GM12878 (cell line): ENCODE measurements at regions not wholly inside any gene's neighbourhood (a gene's known extent, or its start where the extent isn't known, plus 50 kb on each side); places are given as distances from the start of the nearest gene placed in this dataset.
"Not testable (repeated sequence)": the region's sequence is repeated elsewhere in the genome, so short reads cannot be mapped to it uniquely, and the experiment has no call there.

Experiments used
- ATAC-seq: fragments of 200-7000 bp; cut with Tn5 transposase; 3 replicates; pipeline ENCODE4 v1.9.1; 2020; ENCODE audit warnings: mild to moderate bottlenecking, moderate library complexity
- BruUV-seq: library from RNA; stranded (reverse); fragments of 400-500 nt; replicated peaks from 2 replicates; lab custom pipeline; 2021; lab: Mats Ljungman, UMichigan
- CTCF ChIA-PET: fragments of 300-600 bp; sonication (Branson Sonifier 250); formaldehyde crosslinking; extraction: SDS; loops from one replicate; lab custom pipeline; 2021; ENCODE audit warnings: inconsistent platforms; lab: Yijun Ruan, JAX
- POLR2A ChIA-PET: fragments of 350-600 bp; formaldehyde crosslinking; extraction: SDS; loops from one replicate; lab custom pipeline; 2021; ENCODE audit warnings: inconsistent platforms; lab: Charles Lee
- RAD21 ChIA-PET: fragments of 300-600 bp; sonication (Branson Sonifier 250); formaldehyde crosslinking; loops from one replicate; lab custom pipeline; 2023; ENCODE audit warnings: antibody characterized with exemption; ENCODE audit not compliant: unreplicated experiment; lab: Charles Lee
- SMC1A ChIA-PET: fragments of 300-600 bp; sonication (Branson Sonifier 250); formaldehyde crosslinking; loops from one replicate; lab custom pipeline; 2023; ENCODE audit not compliant: unreplicated experiment, uncharacterized antibody; lab: Charles Lee
- DNase-seq: peaks from one replicate; pipeline ENCODE4 v3.0.0-alpha.2; 2011; ENCODE audit warnings: low read depth, low spot score
- FAIRE-seq: peaks from 3 replicates; lab custom pipeline; 2011; peaks lifted over from hg19 to GRCh38; lab: Jason Lieb, UNC
- H2AFZ ChIP-seq: 2 replicates; pipeline ENCODE4 v1.6.0; 2011; ENCODE audit warnings: low read depth, low read length, control low read depth; ENCODE audit not compliant: control insufficient read depth
- H3K27ac ChIP-seq: 2 replicates; pipeline ENCODE4 v1.5.1; 2011; ENCODE audit warnings: control low read depth; ENCODE audit not compliant: control insufficient read depth, insufficient read depth
- H3K27me3 ChIP-seq, 2 experiments: replicated peaks in 1 of 2; 2 replicates each; pipeline versions ENCODE4 v1.6.0 to v1.6.1; 2011; ENCODE audit warnings: low read length in 1 of 2; ENCODE audit not compliant: control insufficient read depth in 2 of 2, insufficient read depth in 2 of 2
- H3K36me3 ChIP-seq, 2 experiments: 2 replicates each; pipeline ENCODE4 v1.5.1; 2011; ENCODE audit warnings: low read length in 1 of 2; ENCODE audit not compliant: control insufficient read depth in 2 of 2, insufficient read depth in 2 of 2
- H3K4me1 ChIP-seq: 2 replicates; pipeline ENCODE4 v1.6.1; 2011; ENCODE audit warnings: mild to moderate bottlenecking, low read length, moderate library complexity, mixed read lengths; ENCODE audit not compliant: control insufficient read depth, insufficient read depth
- H3K4me2 ChIP-seq: 2 replicates; pipeline ENCODE4 v1.6.0; 2011; ENCODE audit warnings: control low read depth; ENCODE audit not compliant: control insufficient read depth, insufficient read depth
- H3K4me3 ChIP-seq: fragments of 200-600 bp; sonication (generic); 2 replicates; pipeline ENCODE4 v1.5.1; 2016
- H3K79me2 ChIP-seq: 2 replicates; pipeline ENCODE4 v1.6.0; 2011; ENCODE audit warnings: low read length; ENCODE audit not compliant: control insufficient read depth, insufficient read depth
- H3K9ac ChIP-seq: 2 replicates; pipeline ENCODE4 v1.8.0; 2011; ENCODE audit warnings: low read length, control low read depth, mixed read lengths; ENCODE audit not compliant: control insufficient read depth, insufficient read depth
- H3K9me3 ChIP-seq: replicated peaks from 3 replicates; pipeline ENCODE4 v1.5.1; 2011; ENCODE audit warnings: mild to moderate bottlenecking, low read length; ENCODE audit not compliant: control insufficient read depth, insufficient read depth
- H4K20me1 ChIP-seq: 2 replicates; pipeline ENCODE4 v1.6.0; 2011; ENCODE audit not compliant: control insufficient read depth, insufficient read depth
- BCL11A ChIP-seq: IDR thresholded peaks from 2 replicates; pipeline ENCODE4 v1.6.1; 2011; ENCODE audit warnings: low read depth, low read length
- CBX5 ChIP-seq: sonication (generic); IDR thresholded peaks from 2 replicates; pipeline ENCODE4 v1.6.1; 2016; ENCODE audit warnings: low read depth, moderate library complexity, mild to moderate bottlenecking, inconsistent platforms
- HDAC2 ChIP-seq: fragments of 200-600 bp; sonication (generic); IDR thresholded peaks from 2 replicates; pipeline ENCODE4 v1.6.1; 2017
- IRF4 ChIP-seq: IDR thresholded peaks from 2 replicates; pipeline ENCODE4 v1.6.1; 2011; ENCODE audit warnings: low read depth, low read length
- NR2C1 ChIP-seq: fragments of 450-650 bp; IDR thresholded peaks from 2 replicates; pipeline ENCODE4 v1.6.1; 2017; ENCODE audit warnings: antibody characterized with exemption, mild to moderate bottlenecking, moderate library complexity
- POU2F2 ChIP-seq: IDR thresholded peaks from 3 replicates; pipeline ENCODE4 v1.6.1; 2011; ENCODE audit warnings: low read depth, mild to moderate bottlenecking, low read length, borderline replicate concordance
- RB1 ChIP-seq: fragments of 450-650 bp; formaldehyde crosslinking; IDR thresholded peaks from 2 replicates; pipeline ENCODE4 v1.6.1; 2017; ENCODE audit warnings: mild to moderate bottlenecking, borderline replicate concordance
- SMARCA5 ChIP-seq: fragments of 450-650 bp; IDR thresholded peaks from 2 replicates; pipeline ENCODE4 v1.6.1; 2017; ENCODE audit warnings: mild to moderate bottlenecking
- SREBF1 ChIP-seq: IDR thresholded peaks from 2 replicates; pipeline ENCODE4 v1.6.1; 2012; ENCODE audit warnings: mild to moderate bottlenecking, low read length
- TBL1XR1 ChIP-seq: IDR thresholded peaks from 2 replicates; pipeline ENCODE4 v1.6.1; 2012; ENCODE audit warnings: low read depth, low read length, improper control_type of control experiment
- ZBTB40 ChIP-seq: fragments of 450-650 bp; IDR thresholded peaks from 2 replicates; pipeline ENCODE4 v1.6.1; 2016; ENCODE audit warnings: mild to moderate bottlenecking, moderate library complexity, borderline replicate concordance
- ZNF687 ChIP-seq: fragments of 450-650 bp; IDR thresholded peaks from 2 replicates; pipeline ENCODE4 v1.6.1; 2017; ENCODE audit warnings: mild to moderate bottlenecking, moderate library complexity
- ZSCAN29 ChIP-seq: fragments of 450-650 bp; IDR thresholded peaks from 2 replicates; pipeline ENCODE4 v1.6.1; 2017; ENCODE audit warnings: mild to moderate bottlenecking, moderate library complexity
- WGBS: methylation state at CpG from one replicate; pipeline ENCODE4 v1.1.6; 2016; ENCODE audit warnings: low lambda C conversion rate; ENCODE audit not compliant: insufficient replicate concordance, insufficient coverage; ENCODE audit errors: missing lambda C conversion rate; 5-methylcytosine and 5-hydroxymethylcytosine counted together
- in situ Hi-C: fragments of 300-500 bp; cut with MboI; formaldehyde crosslinking; loops from 9 replicates; pipeline ENCODE4 v1.14.3; 2018; ENCODE audit warnings: mixed read lengths
- intact Hi-C: fragments of 100-400 bp; cut with micrococcal nuclease; formaldehyde crosslinking; loops from one replicate; pipeline ENCODE4 v1.14.2; 2022; ENCODE audit not compliant: unreplicated experiment

- H3K27me3 ChIP-seq, in situ Hi-C loops, H2AFZ ChIP-seq, intact Hi-C loops, POLR2A ChIA-PET, H3K4me1 ChIP-seq, H3K79me2 ChIP-seq, ATAC-seq, BruUV-seq, CTCF ChIA-PET, H3K36me3 ChIP-seq, H3K4me2 ChIP-seq, DNase-seq, H3K27ac ChIP-seq, SMC1A ChIA-PET, H3K4me3 ChIP-seq, H3K9ac ChIP-seq, RAD21 ChIA-PET, H4K20me1 ChIP-seq, H3K9me3 ChIP-seq, FAIRE-seq: not testable (repeated sequence)
- 57% methylated on average over 3 of the region's 3 CpGs for WGBS
Measured at GRCh38 chr2:145367334-145367733, 847.4 kb upstream of the ZEB2 start.

GRCh38 chr2:145366341-145366740 is 846.4 kb upstream of the ZEB2 start:
- H3K4me2 ChIP-seq: no peak overlapping the region
- no peak for DNase-seq
- no peak overlapping the region for H3K4me3 ChIP-seq
- no peaks in the 10 kb centered on the region for H4K20me1 ChIP-seq
- no peaks in the 10 kb centered on the region; a peak in 1 of 4 replicates for H3K27me3 ChIP-seq
- intact Hi-C loops (no loop called here), in situ Hi-C loops (no loop called here)
- BruUV-seq: no TSS peak
- H3K9ac ChIP-seq: no peak overlapping the region
- H3K9me3 ChIP-seq: no peaks in the 10 kb centered on the region
- no peaks in the 10 kb centered on the region for H3K4me1 ChIP-seq
- H3K36me3 ChIP-seq: no peaks in the 10 kb centered on the region
- POLR2A ChIA-PET: no interaction called here
- SMC1A ChIA-PET: no interaction called here
- H3K27ac ChIP-seq: no peak overlapping the region
- CTCF ChIA-PET: no interaction called here
- ATAC-seq: no peak
- RAD21 ChIA-PET: no interaction called here
- no peaks in the 10 kb centered on the region for H3K79me2 ChIP-seq
- FAIRE-seq: no peak
- H2AFZ ChIP-seq: no peak overlapping the region
- TF ChIP-seq BCL11A (no peak), TBL1XR1 (no peak), POU2F2 (no peak), HDAC2 (no peak), CBX5 (no peak), SMARCA5 (no peak), NR2C1 (no peak), ZBTB40 (no peak), ZNF687 (no peak), IRF4 (no peak), SREBF1 (no peak), RB1 (no peak), ZSCAN29 (no peak)
